ENCODE measurements at regions not wholly inside any gene's neighbourhood (a gene's known extent, or its start where the extent isn't known, plus 50 kb on each side); places are given as distances from the start of the nearest gene placed in this dataset.

- TF ChIP-seq REST (IDR thresholded peaks at IDR 0.05; ENCODE audit: low read depth, low read length) (no peak), ELK1 (IDR thresholded peaks at IDR 0.05; ENCODE audit: low read depth, low read length) (no peak)
- TF ChIP-seq, protein P1, sequence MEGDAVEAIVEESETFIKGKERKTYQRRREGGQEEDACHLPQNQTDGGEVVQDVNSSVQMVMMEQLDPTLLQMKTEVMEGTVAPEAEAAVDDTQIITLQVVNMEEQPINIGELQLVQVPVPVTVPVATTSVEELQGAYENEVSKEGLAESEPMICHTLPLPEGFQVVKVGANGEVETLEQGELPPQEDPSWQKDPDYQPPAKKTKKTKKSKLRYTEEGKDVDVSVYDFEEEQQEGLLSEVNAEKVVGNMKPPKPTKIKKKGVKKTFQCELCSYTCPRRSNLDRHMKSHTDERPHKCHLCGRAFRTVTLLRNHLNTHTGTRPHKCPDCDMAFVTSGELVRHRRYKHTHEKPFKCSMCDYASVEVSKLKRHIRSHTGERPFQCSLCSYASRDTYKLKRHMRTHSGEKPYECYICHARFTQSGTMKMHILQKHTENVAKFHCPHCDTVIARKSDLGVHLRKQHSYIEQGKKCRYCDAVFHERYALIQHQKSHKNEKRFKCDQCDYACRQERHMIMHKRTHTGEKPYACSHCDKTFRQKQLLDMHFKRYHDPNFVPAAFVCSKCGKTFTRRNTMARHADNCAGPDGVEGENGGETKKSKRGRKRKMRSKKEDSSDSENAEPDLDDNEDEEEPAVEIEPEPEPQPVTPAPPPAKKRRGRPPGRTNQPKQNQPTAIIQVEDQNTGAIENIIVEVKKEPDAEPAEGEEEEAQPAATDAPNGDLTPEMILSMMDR (IDR thresholded peaks at IDR 0.05 in 2 of 3, conservative IDR thresholded peaks at IDR 0.05 in 1 of 3; ENCODE audit: control insufficient read depth in 2 of 3, extremely low read depth in 1 of 3, insufficient read depth in 1 of 3, low read depth in 3 of 3, low read length in 3 of 3) = no peak
Measured at GRCh38 chr2:217614498-217614897, 388.3 kb downstream of the TNS1 start.

Data from GM12878 (cell line).